GM18519 (cell line): ENCODE measurements at regions not wholly inside any gene's neighbourhood (a gene's known extent, or its start where the extent isn't known, plus 50 kb on each side); places are given as distances from the start of the nearest gene placed in this dataset.

ENCODE experiments used
- ATAC-seq: cut with Tn5 transposase; IDR thresholded peaks from one replicate; pipeline ENCODE4 v1.9.1; 2021; ENCODE audit warnings: mild to moderate bottlenecking, moderate library complexity; ENCODE audit not compliant: unreplicated experiment, low FRiP score

DNA sequence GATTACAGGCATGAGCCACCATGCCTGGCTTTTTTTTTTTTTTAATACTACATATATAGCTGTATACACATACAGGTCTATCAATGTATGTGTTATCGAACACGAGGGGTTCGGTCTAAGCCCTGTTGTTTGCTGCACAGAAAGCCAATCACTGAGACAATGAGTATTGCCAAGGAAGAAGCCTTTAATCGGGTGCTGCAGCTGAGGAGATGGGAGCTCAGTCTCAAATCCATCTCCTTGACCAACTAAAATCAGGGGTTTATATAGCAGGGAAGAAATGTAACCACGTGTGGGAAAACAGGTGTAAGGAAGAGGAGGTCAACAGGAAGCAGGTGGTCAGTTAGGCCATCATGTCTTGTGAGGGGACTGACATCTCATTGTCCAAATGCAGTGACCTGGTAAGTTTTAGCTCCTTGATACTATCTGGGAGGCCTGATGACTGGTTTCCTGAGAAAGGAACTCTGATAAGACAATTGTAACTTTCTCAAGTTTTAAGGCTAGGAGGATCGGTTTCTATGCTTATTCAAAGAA is 80.9 kb upstream of the MAP1LC3B2 start:
- ATAC-seq = no peak

DNA sequence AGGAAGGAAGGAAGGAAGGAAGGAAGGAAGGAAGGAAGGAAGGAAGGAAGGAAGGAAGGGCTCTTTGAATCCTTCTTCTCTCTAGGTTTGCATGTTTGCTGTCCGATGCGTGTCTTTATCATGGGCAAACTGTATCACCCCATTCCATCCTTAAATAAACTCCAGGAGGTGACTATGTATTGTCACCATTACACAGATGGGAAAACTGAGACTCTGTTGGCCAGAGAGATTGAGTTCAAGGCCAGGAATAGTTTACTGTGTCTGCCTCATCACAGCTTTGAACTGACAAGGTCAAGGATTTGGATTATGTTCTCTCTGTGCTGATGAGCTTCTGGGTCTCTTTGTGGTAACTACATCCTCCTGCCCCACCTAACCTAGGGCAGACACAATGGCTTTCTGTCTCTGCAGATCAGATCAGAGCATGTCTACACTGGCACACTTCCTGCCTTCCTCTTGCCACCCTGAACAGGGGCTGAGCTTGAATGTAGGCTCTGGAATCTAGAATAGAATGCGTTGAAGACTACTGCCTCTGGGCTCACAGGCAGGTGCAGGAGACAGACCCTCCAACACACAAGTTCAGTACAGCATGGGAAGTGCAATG is 78.9 kb upstream of the MAP1LC3B2 start:
- no peak for ATAC-seq

DNA sequence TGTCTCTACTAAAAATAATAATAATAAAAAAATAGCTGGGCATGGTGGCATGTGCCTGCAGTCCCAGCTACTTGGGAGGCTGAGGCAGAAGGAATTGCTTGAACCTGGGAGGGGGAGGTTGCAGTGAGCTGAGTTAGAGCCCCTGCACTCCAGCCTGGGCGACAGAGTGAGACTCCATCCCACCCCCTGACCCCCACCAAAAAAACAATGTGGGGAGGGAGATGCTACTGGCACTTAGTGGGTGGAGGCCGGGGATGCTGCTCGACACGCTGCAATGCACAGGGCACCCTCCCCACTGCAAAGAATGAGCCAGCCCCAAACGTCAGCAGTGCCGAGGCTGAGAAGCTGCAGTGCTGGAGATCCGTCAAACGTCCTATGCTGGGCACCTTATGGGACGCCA is 77.5 kb upstream of the MAP1LC3B2 start:
- no peak for ATAC-seq

DNA sequence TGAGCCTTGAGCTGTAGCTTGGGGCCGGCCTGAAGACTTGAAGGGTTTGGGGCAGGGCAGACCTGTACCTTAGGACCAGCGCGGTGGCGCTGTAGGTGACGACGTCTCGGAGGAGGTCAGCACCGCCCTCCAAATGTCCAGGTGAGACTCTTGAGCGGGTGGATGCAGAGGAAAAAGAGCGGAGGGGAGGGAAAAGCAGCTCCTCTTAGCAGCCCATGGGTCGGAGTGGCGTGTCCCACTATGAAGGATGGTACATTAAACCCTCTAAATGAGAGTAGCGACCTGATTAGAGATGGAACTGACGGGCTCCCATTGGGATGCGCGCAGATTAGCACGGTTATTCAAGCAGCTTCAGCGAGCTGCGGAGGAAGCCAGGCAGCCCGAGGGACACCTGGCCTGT is 77.0 kb upstream of the MAP1LC3B2 start:
- ATAC-seq = no peak

DNA sequence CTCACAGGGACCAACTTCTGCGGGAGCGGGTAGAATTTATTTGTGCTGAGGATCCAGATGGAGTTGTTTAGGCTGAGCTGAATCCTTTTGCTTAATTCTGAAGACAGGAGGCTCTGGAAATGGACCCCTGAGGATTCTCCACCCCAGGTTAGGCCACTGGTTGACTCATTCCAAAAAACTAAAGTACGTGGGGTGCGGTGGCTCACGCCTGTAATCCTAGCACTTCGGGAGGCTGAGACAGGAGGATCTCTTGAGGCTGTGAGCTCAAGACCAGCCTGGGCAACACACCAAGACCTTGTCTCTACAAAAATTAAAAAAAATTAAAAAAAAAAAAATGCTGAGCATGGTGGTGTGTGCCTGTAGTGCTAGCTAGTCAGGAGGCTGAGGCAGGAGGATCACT is 76.3 kb upstream of the MAP1LC3B2 start:
- no peak for ATAC-seq

DNA sequence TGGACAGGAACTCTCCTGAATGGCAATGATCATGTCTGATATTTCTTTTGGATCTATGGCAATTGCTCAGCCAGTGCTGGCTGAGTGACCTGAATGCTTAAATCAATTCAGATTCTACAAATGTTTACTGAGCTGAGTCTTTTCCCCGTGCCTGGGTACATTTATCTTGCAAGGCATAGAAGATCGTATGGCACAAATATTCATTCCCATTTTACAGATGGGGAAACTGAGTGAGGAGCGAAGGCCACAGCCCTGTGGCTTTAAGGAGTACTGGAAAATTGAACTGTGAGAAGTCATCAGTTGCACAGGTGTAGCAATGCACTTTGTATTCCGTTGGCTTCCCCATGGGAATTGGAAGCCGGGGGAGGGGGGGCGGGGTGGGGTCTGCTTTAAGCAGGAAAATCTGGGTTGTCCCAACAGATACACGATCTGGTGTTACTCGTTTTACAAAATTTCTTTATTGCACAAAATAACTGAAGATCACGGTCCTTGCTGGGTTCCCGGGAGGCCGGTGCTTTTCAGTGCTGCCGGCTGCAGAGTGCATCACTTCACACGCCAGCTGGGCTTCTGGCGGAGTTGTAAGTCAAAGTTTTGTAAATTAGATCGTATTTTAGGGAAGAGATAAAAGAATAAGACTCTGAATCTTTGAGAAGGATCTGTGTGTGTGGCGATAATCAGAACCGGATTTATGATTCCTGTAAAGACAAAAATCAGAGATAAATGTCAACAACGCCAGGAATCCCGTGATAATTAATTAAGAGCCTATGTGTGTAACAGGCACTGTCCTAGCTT is 75.0 kb upstream of the MAP1LC3B2 start:
- ATAC-seq = no peak

DNA sequence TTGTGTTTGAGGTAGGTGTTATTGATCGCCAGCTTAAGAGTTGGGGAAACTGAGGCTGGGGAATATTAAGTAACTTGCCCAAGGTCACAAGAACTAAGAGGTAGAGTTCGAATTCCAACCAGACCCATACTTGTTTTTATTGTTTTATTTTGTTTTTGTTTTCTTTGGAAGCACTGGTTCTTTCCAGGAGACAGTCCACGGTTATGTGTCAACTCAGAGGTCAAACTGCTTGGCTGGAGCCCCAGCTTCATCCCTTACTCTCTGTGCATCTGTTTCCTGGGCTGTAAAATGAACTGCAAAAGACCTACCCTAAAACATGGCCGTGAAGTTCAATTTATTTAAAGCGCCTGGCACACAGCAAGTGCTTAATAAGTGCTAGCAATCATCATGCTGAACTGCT is 74.4 kb upstream of the MAP1LC3B2 start:
- ATAC-seq = no peak

DNA sequence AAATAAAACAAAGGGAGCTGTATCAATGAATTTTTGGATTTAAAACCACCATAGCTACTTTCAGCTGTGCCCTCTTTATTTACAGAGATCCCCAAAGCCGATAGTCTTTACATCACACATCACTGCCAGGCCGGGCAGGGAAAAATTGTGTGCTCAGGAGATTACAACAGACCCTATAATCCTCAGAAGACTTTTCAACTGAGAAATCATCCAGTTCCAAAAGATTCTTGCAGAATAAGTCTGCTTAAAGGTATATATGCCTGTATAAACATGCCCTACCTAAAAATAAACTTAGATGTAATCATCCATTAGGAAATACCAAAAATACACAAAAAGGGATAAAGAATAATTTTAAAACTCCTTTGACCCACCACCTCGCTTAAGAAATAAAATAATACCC is 70.1 kb upstream of the MAP1LC3B2 start:
- no peak for ATAC-seq

DNA sequence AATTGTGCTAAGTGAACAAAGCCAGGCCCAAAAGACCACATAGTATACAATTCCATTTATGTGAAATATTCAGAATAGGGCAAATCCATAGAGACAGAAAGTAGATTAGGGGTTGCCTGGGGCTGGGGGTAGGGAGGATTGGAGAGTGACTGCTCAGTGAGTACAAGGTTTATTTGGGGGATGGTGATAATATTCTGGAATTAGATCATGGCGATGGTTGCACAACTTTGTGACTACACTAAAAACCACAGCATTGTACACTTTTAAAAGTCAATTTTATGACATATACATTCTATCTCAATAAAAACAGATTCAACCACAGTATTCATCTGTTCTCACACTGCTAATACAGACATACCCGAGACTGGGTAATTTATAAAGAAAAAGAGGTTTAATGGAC is 68.7 kb upstream of the MAP1LC3B2 start:
- no peak for ATAC-seq

DNA sequence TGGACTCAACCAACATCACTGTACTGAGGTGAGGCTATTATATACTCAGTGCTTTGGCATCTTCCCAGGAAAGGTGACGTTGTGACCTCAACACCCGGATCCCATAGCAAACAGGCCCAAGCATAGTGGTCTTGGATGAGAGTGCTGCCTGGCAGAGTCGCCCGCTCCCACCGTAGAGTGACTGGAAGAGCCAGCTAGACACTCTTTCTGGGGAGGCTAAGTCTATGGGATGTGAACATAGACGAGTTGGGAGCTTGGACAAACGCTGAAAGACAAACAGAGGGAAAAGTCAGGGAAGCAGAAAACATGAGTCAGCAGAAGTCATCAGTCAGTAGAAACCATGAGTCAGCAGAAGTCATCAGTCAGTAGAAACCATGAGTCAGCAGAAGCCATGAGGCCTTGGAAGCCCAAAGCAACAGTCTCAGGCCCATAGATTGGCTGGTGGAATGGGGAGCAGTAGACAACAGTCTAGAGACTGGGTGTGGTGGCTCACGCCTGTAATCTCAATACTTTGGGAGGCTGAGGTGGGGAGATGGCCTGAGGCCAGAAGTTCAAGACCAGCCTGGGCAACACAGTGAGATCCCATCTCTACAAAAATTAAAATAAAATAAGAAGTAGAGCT is 66.4 kb upstream of the MAP1LC3B2 start:
- ATAC-seq = no peak

DNA sequence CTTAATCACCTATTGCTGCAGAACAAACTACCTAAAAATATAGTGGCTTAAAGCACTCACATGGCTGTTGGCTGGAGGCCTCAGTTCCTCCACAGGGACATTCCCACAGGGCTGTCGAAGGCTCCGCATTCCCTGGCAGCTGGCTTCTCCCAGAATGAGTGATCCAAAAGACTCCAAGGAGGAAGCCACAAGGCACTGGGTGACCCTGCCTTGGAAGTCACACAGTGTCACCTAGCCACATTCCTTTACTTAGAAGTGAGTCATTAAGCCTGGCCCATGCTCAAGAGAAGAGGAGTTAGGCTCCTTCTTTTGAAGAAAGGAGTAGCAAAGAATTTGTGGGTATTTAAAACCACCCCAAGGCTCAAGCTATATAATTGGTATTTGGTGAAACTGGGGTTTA is 63.9 kb upstream of the MAP1LC3B2 start:
- no peak for ATAC-seq

DNA sequence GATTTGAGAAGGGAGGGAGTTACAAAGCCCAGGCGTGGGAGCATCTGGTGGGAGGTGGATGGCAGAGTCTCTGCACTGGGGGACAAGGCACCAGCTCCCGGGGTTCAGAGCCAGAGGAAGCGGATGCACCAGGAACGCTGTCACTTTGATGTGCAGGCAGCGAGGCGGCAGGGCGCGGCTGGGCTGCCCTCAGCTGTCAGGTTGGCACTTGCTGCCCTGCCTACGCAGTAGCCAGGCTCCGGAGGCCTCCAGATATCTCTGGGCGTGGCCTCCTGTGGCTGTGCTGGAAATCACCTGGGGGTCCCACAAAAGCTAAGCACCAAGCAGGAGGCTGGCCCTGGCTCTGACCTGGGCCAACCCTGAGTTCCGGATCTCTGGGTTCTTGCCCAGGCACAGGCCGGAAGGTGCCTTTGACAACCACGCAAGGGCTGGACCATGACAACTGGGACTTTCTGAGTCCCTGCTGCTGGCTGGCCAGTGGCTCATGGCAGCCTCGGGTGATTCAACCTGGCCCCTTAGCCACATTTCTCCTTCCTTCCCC is 62.1 kb upstream of the MAP1LC3B2 start:
- no peak for ATAC-seq

DNA sequence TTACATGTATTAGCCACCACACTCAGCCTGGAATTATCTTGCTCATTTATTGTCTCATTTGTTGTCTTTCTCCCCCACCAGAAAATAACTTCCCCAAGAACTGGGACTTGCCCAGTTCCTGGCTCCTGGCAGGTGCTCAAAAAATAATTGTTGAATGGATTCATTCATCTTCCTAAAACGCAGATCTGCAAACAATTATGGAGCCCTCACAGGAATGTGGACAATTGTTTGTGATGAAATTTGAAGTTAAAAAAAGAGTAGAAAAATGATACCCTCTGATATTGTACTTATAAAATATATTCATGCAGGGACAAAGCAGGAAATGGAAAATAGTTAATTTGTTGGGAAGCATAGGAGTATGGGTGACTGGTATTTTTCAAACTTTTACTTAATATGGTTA is 60.7 kb upstream of the MAP1LC3B2 start:
- no peak for ATAC-seq

DNA sequence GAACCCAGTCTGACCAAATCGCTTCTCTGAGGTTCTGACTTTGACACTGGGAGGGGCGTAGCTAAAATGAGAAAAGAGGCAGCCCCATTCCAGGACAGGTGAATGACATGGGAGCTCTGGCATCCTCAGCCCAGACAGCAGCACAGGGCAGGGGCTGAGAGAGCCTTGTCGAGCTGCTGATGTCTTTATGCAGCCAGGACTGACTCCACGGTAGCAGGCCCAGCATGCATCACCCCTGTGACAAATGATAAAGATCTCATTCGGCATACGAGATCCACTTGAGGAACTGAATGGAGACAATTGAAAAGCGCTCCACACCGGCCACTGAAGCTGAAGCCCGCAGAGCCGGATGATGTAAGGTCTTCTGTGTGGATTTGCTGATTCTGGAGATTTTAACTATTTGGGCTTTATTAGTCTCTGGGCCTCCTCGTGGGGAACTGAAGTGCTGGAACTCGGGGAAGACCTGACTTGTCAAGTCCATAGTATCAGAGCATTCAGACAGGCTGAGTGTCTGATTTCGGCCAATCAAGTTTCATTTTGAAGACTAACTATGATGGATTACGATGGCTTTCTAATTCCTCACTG is 56.9 kb upstream of the MAP1LC3B2 start:
- no peak for ATAC-seq

DNA sequence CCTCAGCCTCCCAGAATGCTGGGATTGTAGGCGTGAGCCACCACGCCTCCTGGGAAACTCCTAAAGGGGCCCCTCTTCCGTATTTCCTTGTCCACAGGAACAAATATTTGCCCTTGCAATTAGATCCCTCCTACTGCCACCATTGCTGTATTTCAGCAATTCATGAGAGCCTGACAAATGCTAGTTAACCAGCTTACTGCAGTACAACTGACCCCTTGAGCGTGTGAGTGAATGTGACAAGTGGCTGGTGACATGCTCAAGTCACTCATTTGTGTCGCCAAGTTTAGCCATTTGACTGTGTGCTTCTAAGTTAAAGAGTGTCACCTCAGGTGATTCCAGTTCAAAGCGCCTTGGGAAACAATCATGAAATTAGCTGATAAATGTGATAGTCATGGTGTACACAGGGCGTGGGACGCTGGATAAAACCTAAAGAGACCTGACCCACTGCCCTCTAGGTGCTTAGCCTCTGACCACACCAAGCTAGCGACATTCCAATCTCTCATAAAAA is 56.1 kb upstream of the MAP1LC3B2 start:
- no peak for ATAC-seq

DNA sequence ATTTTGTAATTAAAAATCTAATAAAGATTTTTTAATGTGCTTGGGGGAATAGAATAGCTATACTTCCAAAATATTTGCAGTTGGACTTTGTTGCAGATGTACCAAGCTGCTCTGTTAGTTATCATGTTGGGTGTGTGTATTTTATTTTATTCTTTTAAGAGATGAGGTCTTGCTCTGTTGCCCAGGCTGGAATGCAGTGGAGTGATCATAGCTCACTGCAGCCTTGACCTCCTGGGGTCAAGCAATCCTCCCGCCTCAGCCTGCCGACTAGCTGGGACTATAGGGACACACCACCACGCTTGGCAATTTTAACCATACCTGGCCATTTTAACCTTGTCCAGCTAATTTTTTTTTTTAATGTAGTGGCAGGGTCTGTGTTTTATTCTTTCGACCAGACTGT is 54.7 kb upstream of the MAP1LC3B2 start:
- ATAC-seq = no peak

DNA sequence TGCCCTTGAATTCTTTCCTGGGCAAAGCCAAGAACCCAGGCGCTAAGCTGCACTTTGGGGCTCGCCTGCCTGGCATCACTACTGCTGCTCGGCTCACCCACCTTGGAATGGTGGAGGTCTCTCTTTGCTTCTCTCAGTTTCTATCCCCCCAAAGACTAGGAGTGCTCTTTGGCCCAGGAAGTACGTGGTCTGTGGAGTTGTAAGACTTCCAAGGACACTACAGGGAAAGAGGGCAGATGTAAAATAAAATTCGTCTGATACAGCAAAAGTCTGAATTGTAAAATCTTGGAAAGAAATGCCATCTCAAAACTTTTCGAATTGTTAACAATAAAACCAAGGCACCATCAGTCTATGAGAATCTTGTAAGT is 52.5 kb upstream of the MAP1LC3B2 start:
- ATAC-seq = no peak

DNA sequence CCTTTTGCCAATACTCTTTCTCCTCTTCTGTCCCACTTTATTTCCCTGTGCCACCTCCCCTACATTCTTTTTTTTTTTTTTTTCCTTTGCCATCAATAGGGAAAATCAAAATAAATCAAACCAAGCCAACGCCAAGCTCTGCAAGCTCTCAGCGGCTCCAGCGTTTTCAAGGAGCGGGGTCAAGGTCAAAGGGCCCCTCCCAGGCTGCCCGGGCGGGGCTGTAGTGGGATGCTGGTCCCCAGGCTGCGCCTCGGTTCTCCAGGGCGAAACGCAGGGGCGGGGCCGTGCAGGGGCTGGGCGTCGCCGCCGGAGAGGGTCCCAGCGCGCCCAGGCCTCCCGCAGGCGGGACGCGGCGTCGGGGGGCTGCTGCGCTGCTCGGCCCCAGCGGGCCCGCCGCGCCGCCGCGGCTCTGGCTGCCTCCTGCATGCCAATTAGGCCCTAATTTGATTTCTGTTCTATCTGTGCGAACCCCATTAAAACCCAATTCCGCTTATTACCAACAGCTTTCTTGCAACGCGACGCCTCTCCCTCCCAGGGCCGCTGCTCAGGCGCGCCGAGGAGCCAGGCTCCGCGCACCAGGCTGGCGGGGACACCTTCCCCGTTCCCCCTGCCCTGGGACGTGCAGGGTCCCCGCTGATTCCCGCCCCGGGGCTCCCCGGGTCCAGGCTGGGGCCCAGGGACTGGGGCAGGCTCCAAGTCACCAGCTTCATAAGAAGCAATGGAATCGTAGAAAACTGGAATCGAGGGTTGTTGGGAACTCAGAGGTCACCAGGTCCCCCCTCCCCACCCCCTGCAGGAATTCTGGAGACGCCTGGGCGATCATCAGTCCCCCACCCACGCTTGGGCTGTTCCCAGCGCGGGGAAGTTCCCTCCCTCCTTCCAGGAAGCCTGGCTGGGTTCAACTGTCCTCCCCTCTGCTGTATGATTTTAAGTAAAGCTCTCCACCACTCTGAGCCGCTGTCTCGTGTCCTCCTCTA is 50.7 kb upstream of the MAP1LC3B2 start:
- no peak for ATAC-seq
